ENCODE measurements at regions not wholly inside any gene's neighbourhood (a gene's known extent, or its start where the extent isn't known, plus 50 kb on each side); places are given as distances from the start of the nearest gene placed in this dataset.

DNA sequence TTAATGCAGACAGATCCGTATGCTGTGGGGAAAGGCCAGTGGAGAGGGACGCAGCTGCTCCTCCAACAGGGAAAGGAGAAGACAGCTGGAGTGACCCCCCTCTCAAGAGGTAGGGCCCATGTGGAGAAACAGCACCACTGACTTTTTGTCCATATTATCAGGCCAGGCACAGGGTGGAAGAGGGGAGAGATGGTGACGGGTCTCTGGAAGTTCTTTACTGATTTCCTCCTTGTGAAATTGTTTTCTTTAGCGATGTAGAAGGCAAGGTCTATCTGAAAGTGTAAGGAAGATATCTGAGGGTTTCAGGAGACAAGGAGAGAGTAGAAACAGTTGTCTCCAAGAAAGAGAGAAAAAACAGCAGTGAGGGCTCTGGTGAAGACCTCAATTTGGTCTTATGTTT lies 338.8 kb downstream of the VPS13C start:
- H3K27ac Mint-ChIP-seq = no peak overlapping the region
- no peak for ATAC-seq (replicated peaks)
- H3K4me3 Mint-ChIP-seq = no peak overlapping the region
- no peaks in the 10 kb centered on the region for H3K4me1 Mint-ChIP-seq
- no peaks in the 10 kb centered on the region for H3K36me3 Mint-ChIP-seq
- H3K27me3 Mint-ChIP-seq = peaks cover 12 to 14% of the 10 kb centered on the region in 2 donors
- no peaks in the 10 kb centered on the region for H3K9me3 Mint-ChIP-seq
- DNase-seq = no peak

DNA sequence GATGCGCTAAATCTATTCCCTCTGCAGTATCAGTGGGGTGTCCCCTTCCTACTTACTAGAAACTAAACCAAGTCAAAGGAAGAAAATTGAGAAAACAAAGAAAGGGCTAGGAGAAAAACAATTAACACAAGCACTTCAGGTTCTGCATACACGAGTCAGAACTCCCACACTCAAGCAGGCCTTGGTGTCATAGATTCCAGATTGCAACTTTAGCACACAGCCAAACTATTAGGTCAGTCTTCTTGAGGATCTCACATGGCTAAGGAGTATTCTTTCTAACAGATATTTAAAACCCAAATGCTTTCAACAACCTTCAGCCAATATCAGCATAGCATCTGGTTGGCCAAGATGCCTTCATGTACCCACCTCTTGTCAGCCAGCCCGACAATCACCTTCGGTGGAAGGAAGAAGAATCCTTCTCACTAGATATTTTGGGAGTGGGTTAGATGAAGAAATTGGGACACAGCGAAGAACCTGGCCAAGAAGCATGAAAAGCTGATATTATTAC lies 340.0 kb downstream of the VPS13C start:
- H3K4me3 Mint-ChIP-seq = no peak overlapping the region
- H3K27me3 Mint-ChIP-seq = peaks cover 10% of the 10 kb centered on the region in 2 donors
- DNase-seq (no peak), ATAC-seq (replicated peaks) (no peak)
- H3K4me1 Mint-ChIP-seq = no peaks in the 10 kb centered on the region
- no peaks in the 10 kb centered on the region for H3K36me3 Mint-ChIP-seq
- H3K9me3 Mint-ChIP-seq = no peaks in the 10 kb centered on the region
- H3K27ac Mint-ChIP-seq = no peak overlapping the region

DNA sequence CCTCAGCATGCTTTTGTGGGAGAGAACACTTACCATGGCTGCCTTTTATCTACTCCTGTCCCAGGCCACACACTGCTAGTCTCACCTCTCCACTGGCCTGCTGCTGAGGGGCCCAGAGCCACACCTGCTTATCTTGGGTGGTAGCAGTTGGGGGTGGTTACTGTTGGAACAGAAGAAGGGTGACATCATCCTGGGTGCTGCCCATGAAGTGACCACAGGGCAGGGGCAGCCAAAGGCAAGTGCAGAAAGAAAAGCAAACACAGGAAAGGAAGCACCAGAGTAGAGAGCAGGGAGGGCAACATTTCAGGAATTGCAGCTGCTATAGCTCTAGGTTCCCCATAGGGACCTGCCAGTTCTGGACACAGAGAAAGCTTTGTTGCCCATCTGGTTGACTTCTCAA lies 345.2 kb downstream of the VPS13C start:
- no peak overlapping the region for H3K27ac Mint-ChIP-seq
- DNase-seq (no peak), ATAC-seq (replicated peaks) (peak in 1 of 2 donors; percentile 19)
- H3K27me3 Mint-ChIP-seq = peaks cover 5% of the 10 kb centered on the region in 2 donors
- H3K4me3 Mint-ChIP-seq = no peak overlapping the region
- H3K4me1 Mint-ChIP-seq = no peaks in the 10 kb centered on the region
- no peaks in the 10 kb centered on the region for H3K36me3 Mint-ChIP-seq
- H3K9me3 Mint-ChIP-seq = peaks cover 1 to 4% of the 10 kb centered on the region in 2 donors

DNA sequence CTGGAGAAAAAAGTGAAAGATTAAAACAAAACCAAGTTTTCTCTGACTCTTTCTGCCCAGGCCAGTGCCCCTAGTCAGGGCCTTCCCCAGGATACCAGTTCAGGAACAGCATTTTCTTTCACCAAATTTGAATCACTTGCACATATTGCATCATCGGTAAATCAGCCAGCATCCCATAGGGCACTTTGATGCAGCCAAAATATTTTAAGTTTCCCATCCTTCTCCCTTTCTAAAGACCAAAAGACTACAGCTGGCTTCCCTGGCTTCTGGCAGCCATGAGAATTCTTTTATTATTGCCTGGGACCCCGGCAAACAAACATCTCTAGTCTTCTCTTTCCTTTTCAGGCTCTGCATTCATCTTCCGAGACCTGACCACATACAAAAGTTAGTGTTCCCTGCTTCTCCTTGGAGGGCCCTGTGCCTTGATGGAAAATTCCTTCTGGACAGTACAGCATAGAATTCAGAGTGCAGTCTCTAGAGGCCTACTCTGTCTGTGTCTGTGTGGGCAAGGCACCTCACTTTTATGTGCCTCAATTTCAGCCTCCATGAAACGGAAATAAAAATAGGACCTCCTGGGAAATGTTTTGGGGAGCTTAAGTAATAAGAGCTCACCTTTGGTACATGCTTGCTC lies 348.0 kb downstream of the VPS13C start:
- Mint-ChIP-seq H3K27me3 (peaks cover 0 to 5% of the 10 kb centered on the region in 2 donors), H3K36me3 (no peaks in the 10 kb centered on the region), H3K9me3 (peaks cover 1 to 4% of the 10 kb centered on the region in 2 donors), H3K4me3 (no peak overlapping the region), H3K4me1 (no peaks in the 10 kb centered on the region), H3K27ac (no peak overlapping the region)
- DNase-seq (no peak), ATAC-seq (replicated peaks) (no peak)

DNA sequence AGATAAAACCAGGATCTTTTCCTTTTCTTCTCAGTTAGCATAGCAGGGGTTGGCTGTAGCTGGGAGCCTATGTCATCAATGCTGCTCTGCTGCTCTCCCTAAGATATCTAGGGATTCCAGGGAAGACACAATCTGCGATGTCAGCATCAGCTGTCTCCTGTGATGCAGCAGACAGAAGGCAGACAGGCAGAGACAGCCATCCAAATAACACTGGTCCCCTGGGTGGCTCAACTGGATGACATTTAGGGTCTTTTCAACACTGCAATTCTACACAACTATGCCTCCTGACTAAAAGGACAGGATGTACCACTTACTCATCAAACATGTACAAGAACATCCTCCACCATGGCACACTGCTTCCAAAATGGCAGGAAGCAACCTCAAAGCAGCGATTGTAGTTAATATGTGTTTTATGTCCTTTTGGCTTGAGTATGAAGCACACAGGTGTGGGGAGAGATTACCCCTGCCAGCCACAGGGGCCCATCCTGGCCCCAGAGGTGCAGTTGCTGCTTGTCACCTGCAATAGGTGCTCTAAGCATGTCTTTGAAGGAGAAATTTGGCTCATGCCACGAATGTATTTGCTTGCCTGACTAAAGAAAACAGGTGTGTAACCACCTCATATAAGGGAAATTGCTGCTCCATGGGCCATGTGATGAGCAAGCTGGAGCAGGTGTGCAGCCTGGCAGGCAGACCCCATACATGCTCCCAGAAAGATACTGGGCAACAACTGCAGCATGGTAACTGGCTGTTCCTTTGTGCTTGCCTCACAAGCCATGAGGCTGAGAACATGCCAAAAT lies 357.8 kb downstream of the VPS13C start:
- peaks cover 0 to 3% of the 10 kb centered on the region in 2 donors for H3K9me3 Mint-ChIP-seq
- H3K4me1 Mint-ChIP-seq = no peaks in the 10 kb centered on the region
- DNase-seq = no peak
- H3K36me3 Mint-ChIP-seq = no peaks in the 10 kb centered on the region
- H3K27ac Mint-ChIP-seq = no peak overlapping the region
- no peak overlapping the region for H3K4me3 Mint-ChIP-seq
- H3K27me3 Mint-ChIP-seq = peaks cover 5 to 8% of the 10 kb centered on the region in 2 donors
- ATAC-seq (replicated peaks) = no peak

DNA sequence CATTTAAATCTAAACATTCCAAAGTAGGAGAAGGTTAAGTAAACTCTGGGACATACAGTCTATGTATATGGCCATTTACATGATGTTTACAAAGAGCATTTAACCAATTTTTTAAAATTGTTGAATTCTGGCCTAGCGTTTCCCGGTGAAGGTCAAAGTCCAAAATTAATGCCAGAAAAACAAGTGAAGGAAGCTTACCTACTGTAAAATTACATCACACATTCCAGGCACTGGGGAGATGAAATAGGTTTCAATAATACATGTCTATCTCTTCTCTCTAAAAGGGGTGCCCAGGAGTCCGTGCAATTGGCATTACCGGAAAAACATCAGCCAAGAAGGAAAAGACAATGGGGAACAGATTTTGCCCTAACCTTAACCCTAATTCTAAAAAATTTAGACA lies 358.8 kb downstream of the VPS13C start:
- Mint-ChIP-seq H3K4me3 (no peak overlapping the region), H3K36me3 (no peaks in the 10 kb centered on the region), H3K27ac (no peak overlapping the region), H3K9me3 (peaks cover 0 to 3% of the 10 kb centered on the region in 2 donors), H3K27me3 (peaks cover 8% of the 10 kb centered on the region in 2 donors), H3K4me1 (no peaks in the 10 kb centered on the region)
- no peak for ATAC-seq (replicated peaks)
- no peak for DNase-seq

DNA sequence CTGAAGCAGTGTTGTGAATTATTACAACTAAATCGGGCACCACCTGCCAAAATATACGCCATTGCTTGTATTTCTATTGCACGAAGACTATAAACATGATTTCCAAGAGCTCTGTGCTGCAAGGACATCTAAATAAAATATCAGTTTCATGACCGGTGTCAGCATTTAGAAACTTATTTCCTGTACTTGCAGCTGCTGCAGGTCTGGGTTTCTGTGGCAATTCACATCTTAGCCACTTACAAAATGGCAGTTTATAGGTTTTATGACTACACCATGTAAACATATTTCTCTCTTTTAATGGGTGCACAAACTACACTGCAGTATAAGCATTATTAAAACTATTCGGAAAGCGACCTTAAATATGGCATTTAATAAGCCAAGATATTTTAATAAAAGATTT lies 359.4 kb downstream of the VPS13C start:
- DNase-seq = no peak
- no peak for ATAC-seq (replicated peaks)
- Mint-ChIP-seq H3K27me3 (peaks cover 8% of the 10 kb centered on the region in 2 donors), H3K36me3 (no peaks in the 10 kb centered on the region), H3K4me1 (no peaks in the 10 kb centered on the region), H3K27ac (no peak overlapping the region), H3K4me3 (no peak overlapping the region), H3K9me3 (peaks cover 0 to 3% of the 10 kb centered on the region in 2 donors)

DNA sequence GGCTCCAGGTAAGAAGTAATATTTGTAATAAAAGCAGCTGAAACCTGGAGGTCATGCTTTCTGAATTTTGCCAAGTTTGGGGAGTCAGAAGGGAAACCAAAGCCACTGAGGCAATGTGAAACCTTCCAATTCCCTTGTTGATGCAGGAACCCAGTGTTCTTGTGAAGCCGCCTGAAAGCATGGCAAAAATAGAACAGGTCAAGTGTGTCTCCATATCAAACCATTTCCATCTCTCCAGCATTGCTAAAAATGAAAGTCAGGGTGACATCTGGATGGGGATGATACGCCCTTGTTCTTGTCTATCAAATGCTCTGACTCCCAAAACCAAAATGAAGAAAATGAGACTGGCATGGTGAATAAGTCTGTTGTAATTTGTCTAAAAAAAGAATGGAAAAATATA lies 362.5 kb downstream of the VPS13C start:
- H3K27me3 Mint-ChIP-seq = peaks cover 8 to 10% of the 10 kb centered on the region in 2 donors
- no peak overlapping the region for H3K27ac Mint-ChIP-seq
- no peaks in the 10 kb centered on the region for H3K9me3 Mint-ChIP-seq
- H3K4me1 Mint-ChIP-seq = no peaks in the 10 kb centered on the region
- ATAC-seq (replicated peaks) (no peak), DNase-seq (no peak)
- H3K4me3 Mint-ChIP-seq = no peak overlapping the region
- H3K36me3 Mint-ChIP-seq = no peaks in the 10 kb centered on the region

DNA sequence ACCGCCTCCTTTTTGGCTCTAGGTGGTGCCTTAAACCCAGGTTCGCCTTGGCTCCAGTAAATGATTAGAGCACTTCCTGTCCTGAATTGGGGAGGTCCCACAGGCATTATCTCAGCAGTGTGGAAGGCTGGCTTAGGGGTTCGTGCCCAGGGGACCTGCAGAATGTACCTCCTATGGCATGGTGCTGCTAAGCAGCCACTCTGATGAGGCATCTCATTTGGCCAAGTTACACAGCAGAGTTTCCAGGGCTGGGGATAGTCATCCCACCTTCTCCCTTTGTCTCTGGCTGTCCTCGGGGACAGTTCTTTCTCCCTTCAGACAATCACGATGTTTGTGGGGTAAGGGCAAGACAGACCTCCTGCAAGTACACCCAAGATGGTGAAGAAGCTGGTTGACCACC lies 371.2 kb downstream of the VPS13C start:
- Mint-ChIP-seq H3K9me3 (no peaks in the 10 kb centered on the region), H3K36me3 (no peaks in the 10 kb centered on the region), H3K4me1 (no peaks in the 10 kb centered on the region), H3K27me3 (no peaks in the 10 kb centered on the region), H3K4me3 (no peak overlapping the region), H3K27ac (no peak overlapping the region)
- ATAC-seq (replicated peaks) = no peak
- no peak for DNase-seq

DNA sequence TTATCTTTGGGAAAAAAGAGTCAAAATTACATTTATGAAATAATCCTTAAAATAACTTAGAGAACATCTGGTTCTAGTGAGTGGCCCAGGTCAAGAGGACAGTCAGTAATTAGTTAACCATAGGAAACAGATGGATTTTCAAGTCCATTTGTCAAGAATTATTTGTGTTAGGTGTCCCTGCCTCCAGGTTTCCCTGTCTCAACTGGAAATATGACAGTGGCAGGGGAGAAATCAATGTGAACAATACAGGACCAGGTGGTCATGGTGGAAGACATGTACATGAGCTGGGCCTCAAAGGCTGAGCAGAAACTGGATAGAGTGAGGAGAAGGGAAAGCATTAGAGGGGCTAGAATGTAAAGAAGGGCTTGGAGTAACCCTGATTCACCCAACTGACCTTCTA lies 372.6 kb downstream of the VPS13C start:
- H3K4me3 Mint-ChIP-seq = no peak overlapping the region
- no peaks in the 10 kb centered on the region for H3K27me3 Mint-ChIP-seq
- DNase-seq (no peak), ATAC-seq (replicated peaks) (no peak)
- H3K4me1 Mint-ChIP-seq = no peaks in the 10 kb centered on the region
- H3K36me3 Mint-ChIP-seq = no peaks in the 10 kb centered on the region
- no peaks in the 10 kb centered on the region for H3K9me3 Mint-ChIP-seq
- no peak overlapping the region for H3K27ac Mint-ChIP-seq

DNA sequence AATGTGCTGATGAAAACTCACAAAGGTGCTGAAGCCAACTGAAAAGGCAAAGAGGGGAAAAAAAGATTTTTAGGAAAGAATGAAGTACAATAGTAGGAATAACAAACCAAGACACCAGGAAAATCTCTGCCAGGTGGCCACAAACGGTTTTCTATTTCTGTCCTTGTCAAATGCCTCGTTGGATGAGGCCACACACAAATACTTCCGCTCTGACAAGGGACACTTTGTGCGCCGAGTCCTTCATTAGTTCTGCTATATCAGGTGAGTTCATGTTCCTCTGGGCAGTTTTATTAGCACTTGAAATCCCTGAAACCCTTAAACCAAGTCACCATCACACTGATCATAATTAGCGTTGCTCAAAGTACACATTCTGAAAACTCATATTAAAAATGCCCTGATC lies 373.1 kb downstream of the VPS13C start:
- no peak overlapping the region for H3K4me3 Mint-ChIP-seq
- H3K36me3 Mint-ChIP-seq = no peaks in the 10 kb centered on the region
- no peak for DNase-seq
- H3K9me3 Mint-ChIP-seq = no peaks in the 10 kb centered on the region
- no peak for ATAC-seq (replicated peaks)
- no peaks in the 10 kb centered on the region for H3K4me1 Mint-ChIP-seq
- no peak overlapping the region for H3K27ac Mint-ChIP-seq
- H3K27me3 Mint-ChIP-seq = no peaks in the 10 kb centered on the region

DNA sequence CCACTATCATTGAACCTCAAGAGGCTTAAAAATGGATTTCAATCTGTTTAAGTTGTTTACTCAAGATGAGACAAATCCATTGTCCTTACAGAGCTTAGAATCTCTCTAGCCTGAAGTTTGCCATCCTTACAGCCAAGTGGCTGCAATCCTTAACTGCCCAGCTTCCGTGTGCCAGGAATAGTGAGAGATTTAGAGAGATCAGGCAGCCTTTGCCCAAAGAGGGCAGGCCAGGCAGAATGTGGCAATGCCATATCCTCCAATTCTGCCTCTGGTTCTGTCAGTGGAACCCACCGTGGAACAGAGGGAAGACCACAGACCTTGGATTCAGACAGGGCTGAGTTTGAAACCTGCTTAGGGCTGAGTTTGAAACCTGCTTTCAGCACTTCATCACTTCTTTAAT lies 374.3 kb downstream of the VPS13C start:
- no peaks in the 10 kb centered on the region for H3K36me3 Mint-ChIP-seq
- H3K9me3 Mint-ChIP-seq = no peaks in the 10 kb centered on the region
- DNase-seq (no peak), ATAC-seq (replicated peaks) (no peak)
- H3K4me3 Mint-ChIP-seq = no peak overlapping the region
- H3K27me3 Mint-ChIP-seq = no peaks in the 10 kb centered on the region
- H3K4me1 Mint-ChIP-seq = no peaks in the 10 kb centered on the region
- no peak overlapping the region for H3K27ac Mint-ChIP-seq

DNA sequence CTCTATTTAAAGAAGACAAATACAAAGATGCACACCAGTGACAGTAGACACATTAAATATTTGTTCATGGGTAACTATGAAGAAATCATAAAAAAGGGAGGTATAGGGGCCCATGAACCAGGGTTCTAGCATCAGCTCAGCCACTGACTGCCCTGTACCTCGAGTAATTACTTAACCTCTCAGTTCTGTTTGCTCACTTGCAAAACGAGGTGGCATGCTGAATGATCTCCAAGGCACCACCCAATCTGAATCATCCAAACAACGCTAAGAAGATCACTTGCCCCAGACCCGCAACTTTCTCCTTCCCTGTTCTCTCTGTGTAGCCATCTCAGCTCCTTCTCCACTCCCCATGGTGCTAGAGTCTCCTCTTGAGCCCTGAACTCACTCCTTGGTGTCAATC lies 374.7 kb downstream of the VPS13C start:
- DNase-seq = no peak
- H3K27me3 Mint-ChIP-seq = no peaks in the 10 kb centered on the region
- no peak overlapping the region for H3K27ac Mint-ChIP-seq
- no peaks in the 10 kb centered on the region for H3K36me3 Mint-ChIP-seq
- H3K9me3 Mint-ChIP-seq = no peaks in the 10 kb centered on the region
- ATAC-seq (replicated peaks) = no peak
- no peak overlapping the region for H3K4me3 Mint-ChIP-seq
- H3K4me1 Mint-ChIP-seq = no peaks in the 10 kb centered on the region

DNA sequence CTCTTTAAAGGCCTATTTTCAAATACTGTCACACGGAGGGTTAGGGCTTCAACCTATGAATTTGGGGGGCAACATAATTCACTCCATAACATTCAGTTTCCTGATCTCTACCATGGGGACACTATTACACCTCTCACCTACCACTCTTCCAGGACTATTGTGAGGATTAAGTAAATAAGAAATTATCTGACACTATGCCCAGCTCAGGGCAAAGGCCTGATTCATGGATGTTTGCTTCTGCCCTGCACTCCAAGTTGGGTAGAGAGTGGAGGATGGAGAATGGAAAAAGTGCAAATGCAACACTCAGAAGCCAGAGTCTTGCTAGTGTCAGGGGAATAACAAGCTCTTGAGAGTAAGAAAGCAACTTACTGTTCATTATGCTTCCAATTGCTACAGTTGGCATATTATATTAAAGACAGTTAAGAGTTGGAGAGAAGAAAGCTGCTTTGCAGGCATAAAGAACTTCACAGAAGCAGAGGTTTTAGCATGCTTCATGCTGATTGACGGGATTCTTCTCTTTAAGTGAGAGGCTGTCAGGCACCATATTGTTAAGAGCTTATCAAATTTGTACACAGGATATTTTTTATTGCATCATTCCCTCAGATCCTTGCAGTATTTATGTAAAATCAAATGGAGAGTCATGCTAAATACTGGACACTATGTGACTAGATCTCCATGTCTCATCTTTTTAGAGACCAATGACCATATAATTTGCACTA lies 375.3 kb downstream of the VPS13C start:
- H3K27me3 Mint-ChIP-seq = no peaks in the 10 kb centered on the region
- ATAC-seq (replicated peaks) = no peak
- no peak overlapping the region for H3K4me3 Mint-ChIP-seq
- H3K9me3 Mint-ChIP-seq = no peaks in the 10 kb centered on the region
- no peak for DNase-seq
- H3K36me3 Mint-ChIP-seq = no peaks in the 10 kb centered on the region
- H3K4me1 Mint-ChIP-seq = no peaks in the 10 kb centered on the region
- H3K27ac Mint-ChIP-seq = no peak overlapping the region

Measured in stimulated activated naive B cell treated with anti-CD40 and anti-IgM and Interleukin-4, amounts not matched to agents 10 μg/mL and 1 μg/mL and 100 μg/mL, for 72 hours (primary cell).